Activated CD8-positive, alpha-beta T cell treated with anti-CD3 and anti-CD28 coated beads for 36 hours (primary cell): ENCODE measurements at regions not wholly inside any gene's neighbourhood (a gene's known extent, or its start where the extent isn't known, plus 50 kb on each side); places are given as distances from the start of the nearest gene placed in this dataset.

Experiments used
- ATAC-seq: fragments of 200-7000 bp; cut with Tn5 transposase; one replicate; pipeline ENCODE4 v1.10.0; 2021; ENCODE audit warnings: mild to moderate bottlenecking, moderate library complexity
- CTCF ChIA-PET: fragments of 350-600 bp; sonication (Branson Sonifier 250); formaldehyde crosslinking; loops from one replicate; lab custom pipeline; 2021; ENCODE audit warnings: antibody characterized with exemption; lab: Charles Lee
- POLR2A ChIA-PET: fragments of 350-600 bp; sonication (Branson Sonifier 250); formaldehyde crosslinking; loops from one replicate; lab custom pipeline; 2021; ENCODE audit warnings: antibody characterized with exemption; lab: Charles Lee
- DNase-seq: peaks from one replicate; pipeline ENCODE4 v3.0.0-alpha.2; 2020
- H3K27ac Mint-ChIP-seq: one replicate; pipeline ENCODE4 v1.8.0; 2021; ENCODE audit warnings: mild to moderate bottlenecking, mixed read lengths
- H3K27me3 Mint-ChIP-seq: one replicate; pipeline ENCODE4 v1.8.0; 2021; ENCODE audit warnings: mixed read lengths
- H3K36me3 Mint-ChIP-seq: one replicate; pipeline ENCODE4 v1.8.0; 2021; ENCODE audit warnings: low read depth, mixed read lengths
- H3K4me1 Mint-ChIP-seq: one replicate; pipeline ENCODE4 v1.8.0; 2021; ENCODE audit warnings: low read depth, mixed read lengths
- H3K4me3 Mint-ChIP-seq: one replicate; pipeline ENCODE4 v1.8.0; 2021; ENCODE audit warnings: mild to moderate bottlenecking, moderate library complexity, mixed read lengths
- H3K9me3 Mint-ChIP-seq: one replicate; pipeline ENCODE4 v1.8.0; 2021; ENCODE audit warnings: mixed read lengths
- CTCF ChIP-seq: fragments of 200-600 bp; IDR thresholded peaks from one replicate; pipeline ENCODE4 v1.8.0; 2022; ENCODE audit warnings: antibody characterized with exemption, mild to moderate bottlenecking
- intact Hi-C: fragments of 100-400 bp; cut with micrococcal nuclease; formaldehyde crosslinking; loops from one replicate; pipeline ENCODE4 v1.10.0; 2022
- microRNA-seq: library from miRNA; unstranded; fragments of <30 nt; microRNA quantifications from one replicate; pipeline ENCODE4 v1.2.0, GENCODE V29; 2022; ENCODE audit warnings: borderline microRNAs expressed, borderline replicate concordance

DNA sequence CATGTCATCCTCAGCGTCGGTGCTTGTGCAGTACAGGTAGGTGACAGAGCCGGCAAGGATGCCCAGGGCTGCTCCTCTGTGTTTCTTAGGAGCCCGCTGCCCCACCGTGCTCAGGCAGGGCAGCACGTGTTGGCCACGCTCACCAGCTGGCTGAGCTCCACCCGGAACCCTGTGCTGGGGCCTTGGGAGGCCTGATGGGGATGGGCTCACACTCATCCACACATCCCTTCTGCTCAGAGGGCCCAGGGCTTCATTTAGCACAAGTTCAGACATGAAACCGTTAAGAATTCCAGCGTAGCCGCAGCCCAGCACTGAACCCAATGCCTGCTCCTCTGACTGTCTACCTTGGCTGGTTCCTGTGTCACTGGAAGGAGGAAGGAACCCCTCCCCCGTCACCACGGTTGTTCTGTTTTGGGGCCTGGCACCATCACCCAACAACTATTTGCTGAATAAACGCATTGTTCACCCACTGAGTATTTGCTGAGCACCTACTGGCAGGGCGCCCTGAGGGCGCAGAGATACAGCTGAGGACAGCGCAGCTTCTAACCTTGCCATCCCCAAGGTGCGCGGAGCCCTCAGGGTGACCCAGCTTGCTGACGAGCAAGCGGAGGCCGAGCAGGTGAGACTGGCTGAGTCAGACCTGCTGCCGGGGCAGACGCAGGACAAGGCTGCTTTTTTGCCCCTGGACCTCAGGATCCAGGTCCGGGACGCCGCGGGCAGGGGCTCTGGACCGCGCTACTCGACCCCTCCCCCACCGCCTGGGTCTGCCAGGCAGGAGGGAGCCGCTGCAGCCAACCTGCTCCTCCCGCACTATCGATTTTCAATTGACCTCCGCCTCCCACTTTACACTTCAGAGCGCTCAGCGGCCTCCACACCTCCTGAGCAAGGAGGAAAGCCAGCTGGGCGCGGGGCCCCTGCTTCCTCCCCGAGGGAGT lies 50.6 kb upstream of the RET start:
- POLR2A ChIA-PET = no interaction called here
- intact Hi-C loops = loop anchor here (10.0 kb wide), 1 partner anchor 62 kb away; no protein-coding TSS in a partner anchor
- ATAC-seq = no peak

More for the DNA sequence above, 50.6 kb upstream of the RET start:
- Mint-ChIP-seq H3K36me3 (no peaks in the 10 kb centered on the region), H3K27me3 (peaks cover 1% of the 10 kb centered on the region), H3K9me3 (peaks cover 5% of the 10 kb centered on the region), H3K27ac (no peak overlapping the region), H3K4me3 (no peak overlapping the region), H3K4me1 (no peaks in the 10 kb centered on the region)
- DNase-seq = no peak
- TF ChIP-seq CTCF = no peak
- CTCF ChIA-PET = no interaction called here

Small RNA genes in the stretch of these regions (microRNA-seq; reads per million reads assigned to microRNA genes)
- gene MIR5100 = 4.2 reads per million, percentile 16 among the genes with 10 or more reads in this experiment
